Type B pancreatic cell (in vitro differentiated cells): ENCODE measurements at regions not wholly inside any gene's neighbourhood (a gene's known extent, or its start where the extent isn't known, plus 50 kb on each side); places are given as distances from the start of the nearest gene placed in this dataset.
"Not testable (repeated sequence)": the region's sequence is repeated elsewhere in the genome, so short reads cannot be mapped to it uniquely, and the experiment has no call there.

Experiments used
- DNase-seq: peaks from one replicate; pipeline ENCODE4 v3.0.0; 2021; ENCODE audit warnings: mixed read lengths; ENCODE audit not compliant: unreplicated experiment; ENCODE audit errors: extremely low spot score
- H3K27ac Mint-ChIP-seq: 2 replicates; pipeline ENCODE4 v1.8.0; 2021; ENCODE audit warnings: mild to moderate bottlenecking, mixed read lengths
- H3K27me3 Mint-ChIP-seq: 2 replicates; pipeline ENCODE4 v1.8.0; 2021; ENCODE audit warnings: mixed read lengths
- H3K36me3 Mint-ChIP-seq: 2 replicates; pipeline ENCODE4 v1.8.0; 2021; ENCODE audit warnings: mixed read lengths
- H3K4me1 Mint-ChIP-seq: one replicate; pipeline ENCODE4 v1.8.0; 2021; ENCODE audit warnings: mixed read lengths; ENCODE audit not compliant: unreplicated experiment
- H3K4me3 Mint-ChIP-seq: 2 replicates; pipeline ENCODE4 v1.8.0; 2021; ENCODE audit warnings: mild to moderate bottlenecking, mixed read lengths
- H3K9me3 Mint-ChIP-seq: 2 replicates; pipeline ENCODE4 v1.8.0; 2021; ENCODE audit warnings: mixed read lengths
- CTCF ChIP-seq: fragments of 200-600 bp; sonication (generic); conservative IDR thresholded peaks from 2 replicates; pipeline ENCODE4 v1.5.0; 2021; ENCODE audit warnings: antibody characterized with exemption, mild to moderate bottlenecking

GRCh38 chr4:189228726-189229125 lies 711.9 kb upstream of the FRG1 start:
- no peaks in the 10 kb centered on the region for H3K4me1 Mint-ChIP-seq
- TF ChIP-seq CTCF, result no peak
- H3K9me3 Mint-ChIP-seq, result no peaks in the 10 kb centered on the region
- DNase-seq, result no peak
- H3K4me3 Mint-ChIP-seq, result no peak overlapping the region
- H3K36me3 Mint-ChIP-seq, result no peaks in the 10 kb centered on the region
- H3K27me3 Mint-ChIP-seq, result no peaks in the 10 kb centered on the region
- H3K27ac Mint-ChIP-seq, result no peak overlapping the region

GRCh38 chr4:189232274-189232673 lies 708.4 kb upstream of the FRG1 start:
- H3K4me3 Mint-ChIP-seq, result no peak overlapping the region
- no peak overlapping the region for H3K27ac Mint-ChIP-seq
- H3K9me3 Mint-ChIP-seq, result no peaks in the 10 kb centered on the region
- H3K36me3 Mint-ChIP-seq, result no peaks in the 10 kb centered on the region
- H3K27me3 Mint-ChIP-seq, result no peaks in the 10 kb centered on the region
- no peak for DNase-seq
- no peak for TF ChIP-seq CTCF
- no peaks in the 10 kb centered on the region for H3K4me1 Mint-ChIP-seq

GRCh38 chr4:189233754-189234153 lies 706.9 kb upstream of the FRG1 start:
- H3K4me1 Mint-ChIP-seq, H3K36me3 Mint-ChIP-seq, H3K27me3 Mint-ChIP-seq, H3K27ac Mint-ChIP-seq, H3K4me3 Mint-ChIP-seq, H3K9me3 Mint-ChIP-seq: not testable (repeated sequence)
- peak; percentile 87 for DNase-seq

- H3K9me3 Mint-ChIP-seq, H3K27me3 Mint-ChIP-seq, H3K36me3 Mint-ChIP-seq, H3K27ac Mint-ChIP-seq, H3K4me3 Mint-ChIP-seq, H3K4me1 Mint-ChIP-seq: not testable (repeated sequence)
- DNase-seq, result peak; percentile 80
Measured at GRCh38 chr4:189234948-189235347, 705.7 kb upstream of the FRG1 start.

GRCh38 chr4:189235599-189235998 lies 705.1 kb upstream of the FRG1 start:
- Mint-ChIP-seq H3K27ac (no peak overlapping the region), H3K27me3 (no peaks in the 10 kb centered on the region), H3K4me1 (no peaks in the 10 kb centered on the region), H3K9me3 (peaks cover 9% of the 10 kb centered on the region), H3K4me3 (no peak overlapping the region), H3K36me3 (no peaks in the 10 kb centered on the region)
- TF ChIP-seq CTCF, result no peak
- DNase-seq, result no peak

- H3K9me3 Mint-ChIP-seq, H3K36me3 Mint-ChIP-seq, H3K27me3 Mint-ChIP-seq, H3K4me1 Mint-ChIP-seq, H3K4me3 Mint-ChIP-seq, H3K27ac Mint-ChIP-seq, DNase-seq: not testable (repeated sequence)
Measured at GRCh38 chr4:189236321-189236720, 704.4 kb upstream of the FRG1 start.

- no peak overlapping the region for H3K4me3 Mint-ChIP-seq
- no peaks in the 10 kb centered on the region for H3K4me1 Mint-ChIP-seq
- no peak for TF ChIP-seq CTCF
- H3K27me3 Mint-ChIP-seq, result no peaks in the 10 kb centered on the region
- no peak for DNase-seq
- peaks cover 9% of the 10 kb centered on the region for H3K9me3 Mint-ChIP-seq
- H3K27ac Mint-ChIP-seq, result no peak overlapping the region
- no peaks in the 10 kb centered on the region for H3K36me3 Mint-ChIP-seq
Measured at GRCh38 chr4:189237340-189237739, 703.3 kb upstream of the FRG1 start.
